NCI-H345 treated with DMSO at 0.1 percent for 48 hours (cell line): ENCODE measurements at regions not wholly inside any gene's neighbourhood (a gene's known extent, or its start where the extent isn't known, plus 50 kb on each side); places are given as distances from the start of the nearest gene placed in this dataset.
"Not testable (repeated sequence)": the region's sequence is repeated elsewhere in the genome, so short reads cannot be mapped to it uniquely, and the experiment has no call there.

Source experiments
- DNase-seq: peaks from one replicate; lab custom pipeline; 2025; ENCODE audit not compliant: unreplicated experiment; lab: John Stamatoyannopoulos, UW

- peak; percentile 95 for DNase-seq
Measured at GRCh38 chr6:51049288-51049982, 230.8 kb downstream of the TFAP2B start.

- DNase-seq, result no peak
Measured at GRCh38 chr6:51049983-51050877, 231.6 kb downstream of the TFAP2B start.

GRCh38 chr6:51052716-51053115 is 234.0 kb downstream of the TFAP2B start:
- not testable (repeated sequence) for DNase-seq

GRCh38 chr6:51055316-51055715 is 236.6 kb downstream of the TFAP2B start:
- not testable (repeated sequence) for DNase-seq

GRCh38 chr6:51057296-51057695 is 238.6 kb downstream of the TFAP2B start:
- no peak for DNase-seq

- DNase-seq, result no peak
Measured at GRCh38 chr6:51060262-51060762, 241.6 kb downstream of the TFAP2B start.

GRCh38 chr6:51062166-51062722 is 243.6 kb downstream of the TFAP2B start:
- DNase-seq, result no peak

GRCh38 chr6:51077821-51078518 is 259.3 kb downstream of the TFAP2B start:
- DNase-seq, result no peak

- DNase-seq, result no peak
Measured at GRCh38 chr6:51090343-51090742, 271.7 kb downstream of the TFAP2B start.

GRCh38 chr6:51093871-51094270 is 275.2 kb downstream of the TFAP2B start:
- no peak for DNase-seq

- no peak for DNase-seq
Measured at GRCh38 chr6:51094271-51094670, 275.6 kb downstream of the TFAP2B start.

GRCh38 chr6:51098246-51098645 is 279.6 kb downstream of the TFAP2B start:
- no peak for DNase-seq

GRCh38 chr6:51098791-51099190 is 280.1 kb downstream of the TFAP2B start:
- DNase-seq, result no peak

GRCh38 chr6:51099201-51099600 is 280.5 kb downstream of the TFAP2B start:
- DNase-seq, result no peak

GRCh38 chr6:51105357-51105756 is 286.7 kb downstream of the TFAP2B start:
- no peak for DNase-seq

- no peak for DNase-seq
Measured at GRCh38 chr6:51107769-51108203, 289.1 kb downstream of the TFAP2B start.

GRCh38 chr6:51108563-51109234 is 290.0 kb downstream of the TFAP2B start:
- no peak for DNase-seq

- no peak for DNase-seq
Measured at GRCh38 chr6:51112731-51113130, 294.1 kb downstream of the TFAP2B start.

GRCh38 chr6:51116723-51117122 is 298.1 kb downstream of the TFAP2B start:
- no peak for DNase-seq

GRCh38 chr6:51118792-51119191 is 300.1 kb downstream of the TFAP2B start:
- DNase-seq, result no peak
